ENCODE measurements at regions not wholly inside any gene's neighbourhood (a gene's known extent, or its start where the extent isn't known, plus 50 kb on each side); places are given as distances from the start of the nearest gene placed in this dataset.
A peak's percentile ranks its signal among the peaks of the same experiment; 100 is the strongest.
"Not testable (repeated sequence)": the region's sequence is repeated elsewhere in the genome, so short reads cannot be mapped to it uniquely, and the experiment has no call there.

DNA sequence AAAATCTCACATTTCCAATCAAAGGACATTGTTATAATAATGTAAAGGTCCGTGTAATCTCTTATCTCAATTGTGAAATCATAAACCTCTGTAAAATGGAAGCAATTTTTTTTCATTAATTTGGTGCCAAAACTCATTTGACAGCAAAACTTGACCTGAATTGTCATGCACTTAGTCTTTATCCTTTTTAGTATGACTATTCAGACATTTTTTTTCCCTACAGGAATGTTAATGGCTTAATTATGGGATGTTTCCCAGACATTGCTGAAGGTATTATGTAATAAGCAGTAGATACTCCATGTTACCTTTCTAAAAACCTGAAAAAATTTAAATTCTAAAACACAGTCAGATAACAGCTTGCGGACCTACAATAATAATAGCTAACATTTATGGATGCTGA is 228.9 kb downstream of the LHFPL1 start:
- Mint-ChIP-seq H3K4me1 (no peaks in the 10 kb centered on the region), H3K4me3 (no peak overlapping the region), H3K27ac (no peak overlapping the region), H3K27me3 (no peaks in the 10 kb centered on the region), H3K36me3 (no peaks in the 10 kb centered on the region), H3K9me3 (peaks cover 0 to 8% (median 0%) of the 10 kb centered on the region in 3 donors)

DNA sequence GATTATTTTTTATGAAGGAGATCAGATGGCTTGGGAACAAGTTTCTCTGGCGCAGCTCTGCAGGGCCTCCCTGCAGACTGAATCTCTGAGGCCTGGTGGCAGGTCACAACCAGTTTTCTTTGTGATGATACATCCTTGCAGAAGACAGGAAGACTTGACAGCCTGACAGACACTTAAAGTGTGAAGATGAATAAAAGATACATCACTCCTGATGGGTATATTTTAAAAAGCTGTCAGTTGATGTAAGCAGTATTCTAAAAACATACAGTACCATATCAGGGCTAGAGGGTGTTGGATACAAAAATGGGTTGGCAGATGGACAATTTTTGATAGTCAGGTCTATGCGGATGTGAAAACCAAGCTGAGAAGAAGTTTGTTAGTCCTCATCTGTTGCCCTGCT is 239.5 kb downstream of the LHFPL1 start:
- Mint-ChIP-seq H3K4me1 (no peaks in the 10 kb centered on the region), H3K4me3 (no peak overlapping the region), H3K9me3 (peaks cover 0 to 2% (median 2%) of the 10 kb centered on the region in 3 donors), H3K36me3 (no peaks in the 10 kb centered on the region), H3K27me3 (no peaks in the 10 kb centered on the region), H3K27ac (no peak overlapping the region)

DNA sequence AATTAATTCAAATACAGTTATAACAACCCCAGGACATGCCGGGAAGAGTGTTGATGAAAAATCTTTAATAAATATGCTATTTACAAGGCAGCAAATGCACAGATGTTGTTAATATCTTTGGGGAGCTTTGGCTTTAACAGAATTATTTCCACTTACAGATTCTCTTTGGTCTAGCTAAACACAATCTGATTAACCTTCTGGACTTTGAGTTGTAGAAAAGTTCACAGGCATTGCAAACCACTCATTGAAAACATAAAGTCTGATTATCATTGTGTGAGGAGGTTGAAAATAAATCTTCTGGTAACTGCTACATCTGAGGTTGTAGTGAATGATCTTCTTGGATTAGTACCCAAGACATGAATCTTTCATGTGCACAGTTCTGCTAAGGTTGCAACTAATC is 255.6 kb downstream of the LHFPL1 start:
- Mint-ChIP-seq H3K36me3 (no peaks in the 10 kb centered on the region), H3K9me3 (no peaks in the 10 kb centered on the region), H3K4me3 (no peak overlapping the region), H3K4me1 (no peaks in the 10 kb centered on the region), H3K27me3 (no peaks in the 10 kb centered on the region), H3K27ac (no peak overlapping the region)

DNA sequence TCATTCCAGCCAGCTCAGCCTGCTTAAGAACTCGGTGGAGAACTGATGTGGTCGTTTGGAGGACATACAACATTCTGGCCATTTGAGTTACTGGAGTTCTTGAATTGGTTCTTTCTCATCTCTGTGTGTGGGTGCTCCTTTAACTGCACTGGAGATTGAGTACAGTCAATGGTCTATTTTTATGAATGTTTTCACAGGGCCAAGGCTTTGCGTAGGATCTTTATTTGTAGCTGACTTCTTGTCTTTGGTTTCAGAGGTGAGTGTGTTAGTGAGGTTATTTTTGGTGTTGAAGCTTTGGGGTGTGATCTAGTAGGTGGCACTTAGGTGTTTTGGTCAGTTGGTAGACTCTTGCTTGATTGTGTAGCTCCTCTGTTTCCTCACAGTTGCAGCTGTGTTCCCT is 288.4 kb downstream of the LHFPL1 start:
- no peak overlapping the region for H3K27ac Mint-ChIP-seq
- H3K27me3 Mint-ChIP-seq, result no peaks in the 10 kb centered on the region
- peaks cover 0 to 4% (median 0%) of the 10 kb centered on the region in 3 donors for H3K9me3 Mint-ChIP-seq
- no peak overlapping the region for H3K4me3 Mint-ChIP-seq
- H3K36me3 Mint-ChIP-seq, result no peaks in the 10 kb centered on the region
- no peaks in the 10 kb centered on the region for H3K4me1 Mint-ChIP-seq

DNA sequence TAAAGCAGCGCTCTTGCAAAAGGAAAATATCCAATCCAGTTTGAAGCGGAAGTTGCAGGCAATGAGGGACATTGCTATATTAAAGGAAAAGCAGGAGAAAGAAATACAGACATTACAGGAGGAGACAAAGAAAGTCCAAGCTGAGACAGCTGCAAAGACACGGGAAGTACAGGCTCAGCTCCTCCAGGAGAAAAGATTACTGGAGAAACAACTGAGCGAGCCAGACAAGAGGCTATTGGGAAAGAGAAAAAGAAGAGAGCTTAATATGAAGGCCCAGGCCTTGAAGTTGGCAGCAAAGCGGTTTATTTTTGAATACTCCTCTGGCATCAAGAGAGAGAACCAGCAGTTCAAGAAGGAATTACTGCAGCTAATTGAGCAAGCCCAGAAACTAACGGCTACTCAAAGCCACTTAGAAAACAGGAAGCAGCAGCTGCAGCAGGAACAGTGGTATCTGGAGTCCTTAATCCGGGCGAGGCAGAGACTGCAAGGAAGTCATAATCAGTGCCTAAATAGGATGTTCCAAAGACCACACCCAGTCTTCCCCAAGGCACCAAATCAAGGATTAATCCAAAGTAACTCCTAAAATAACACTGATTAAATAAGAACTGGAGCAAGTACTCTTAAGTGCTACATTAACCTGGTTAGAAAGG is 298.0 kb downstream of the LHFPL1 start:
- not testable (repeated sequence) for H3K9me3 Mint-ChIP-seq, H3K27me3 Mint-ChIP-seq, H3K36me3 Mint-ChIP-seq, H3K27ac Mint-ChIP-seq, H3K4me1 Mint-ChIP-seq, H3K4me3 Mint-ChIP-seq

DNA sequence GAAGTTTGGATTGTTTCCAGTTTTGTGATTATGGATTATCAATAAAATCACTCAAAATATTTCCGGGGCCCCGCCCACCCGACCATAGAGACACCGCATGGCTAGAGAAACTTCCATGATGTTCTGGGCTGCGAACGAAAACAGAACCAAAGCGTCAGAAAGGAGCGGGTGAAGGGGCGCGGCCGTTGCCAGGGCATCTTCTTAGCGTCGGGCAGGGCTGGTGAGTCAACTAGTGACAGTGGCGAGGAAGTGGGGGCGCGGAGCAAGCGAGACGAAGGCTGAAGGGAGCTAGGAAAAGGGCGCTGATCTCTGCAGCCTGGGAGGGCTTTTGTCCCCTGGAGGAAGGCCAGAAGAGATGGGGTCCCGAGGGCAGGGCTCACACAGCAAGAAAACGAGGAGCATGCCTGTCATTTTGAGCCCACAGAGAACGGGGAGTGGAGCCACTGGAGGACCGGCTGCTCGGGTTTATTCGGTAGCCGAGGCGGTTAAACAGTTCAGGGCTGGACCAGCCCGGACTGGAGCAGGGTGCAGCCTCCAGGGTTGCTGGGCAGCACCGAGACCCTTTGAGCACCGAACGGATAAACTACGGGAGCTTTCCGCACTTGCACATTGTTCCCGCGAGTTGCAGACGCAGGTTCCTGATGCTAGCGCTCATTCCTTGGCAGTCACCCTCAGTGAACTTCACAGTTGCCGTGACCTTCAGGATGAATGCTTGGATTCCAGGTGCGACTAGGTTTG is 298.1 kb upstream of the TRPC5 start:
- Mint-ChIP-seq H3K36me3 (peaks cover 2% of the 10 kb centered on the region), H3K4me1 (no peaks in the 10 kb centered on the region), H3K4me3 (no peak overlapping the region), H3K9me3 (peaks cover 2 to 7% (median 4%) of the 10 kb centered on the region in 3 donors), H3K27ac (peak overlapping the region in 2 of 3 donors; percentile 76 to 82), H3K27me3 (peaks cover 3% of the 10 kb centered on the region)

DNA sequence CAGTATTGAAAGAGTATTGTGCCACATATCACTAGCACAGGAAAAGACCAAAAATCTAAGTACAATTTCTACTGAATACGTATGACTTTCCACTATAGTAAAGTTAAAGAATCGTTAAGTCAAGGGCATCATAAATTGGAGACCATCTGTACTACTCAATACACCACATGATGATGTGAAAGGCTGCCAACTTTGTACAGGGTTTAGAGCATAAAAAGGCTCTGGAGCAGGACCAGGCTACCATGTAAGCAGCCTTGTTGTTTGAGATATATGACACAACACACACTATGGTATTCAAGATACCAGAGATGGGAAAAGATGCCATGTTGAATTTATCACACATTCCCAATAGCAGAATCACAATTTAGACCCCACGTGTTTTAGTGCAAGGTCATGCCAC is 294.9 kb upstream of the TRPC5 start:
- H3K27me3 Mint-ChIP-seq, result peaks cover 3% of the 10 kb centered on the region
- no peaks in the 10 kb centered on the region for H3K4me1 Mint-ChIP-seq
- H3K27ac Mint-ChIP-seq, result no peak overlapping the region
- H3K4me3 Mint-ChIP-seq, result no peak overlapping the region
- peaks cover 2% of the 10 kb centered on the region for H3K36me3 Mint-ChIP-seq
- peaks cover 2 to 7% (median 4%) of the 10 kb centered on the region in 3 donors for H3K9me3 Mint-ChIP-seq

DNA sequence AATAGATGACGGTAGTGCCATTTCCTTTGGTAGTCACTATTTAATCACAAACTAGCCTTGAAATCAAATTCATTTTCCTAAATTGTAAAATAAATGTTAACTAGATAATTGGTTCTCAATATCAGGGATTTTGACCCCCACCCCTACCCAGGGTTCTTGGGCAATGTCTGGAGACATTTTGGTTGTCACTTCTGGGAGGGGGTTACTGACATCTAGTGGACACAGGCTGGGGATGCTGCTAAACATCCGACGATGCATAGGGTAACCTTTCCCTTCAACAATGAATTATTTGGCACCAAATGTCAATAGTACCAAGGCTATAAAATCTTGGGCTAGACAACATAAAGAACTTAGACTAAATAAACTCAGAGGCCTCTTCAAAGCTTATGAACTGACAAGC is 285.8 kb upstream of the TRPC5 start:
- no peaks in the 10 kb centered on the region for H3K27me3 Mint-ChIP-seq
- H3K4me3 Mint-ChIP-seq, result no peak overlapping the region
- H3K9me3 Mint-ChIP-seq, result no peaks in the 10 kb centered on the region
- no peak overlapping the region for H3K27ac Mint-ChIP-seq
- H3K36me3 Mint-ChIP-seq, result no peaks in the 10 kb centered on the region
- H3K4me1 Mint-ChIP-seq, result no peaks in the 10 kb centered on the region

DNA sequence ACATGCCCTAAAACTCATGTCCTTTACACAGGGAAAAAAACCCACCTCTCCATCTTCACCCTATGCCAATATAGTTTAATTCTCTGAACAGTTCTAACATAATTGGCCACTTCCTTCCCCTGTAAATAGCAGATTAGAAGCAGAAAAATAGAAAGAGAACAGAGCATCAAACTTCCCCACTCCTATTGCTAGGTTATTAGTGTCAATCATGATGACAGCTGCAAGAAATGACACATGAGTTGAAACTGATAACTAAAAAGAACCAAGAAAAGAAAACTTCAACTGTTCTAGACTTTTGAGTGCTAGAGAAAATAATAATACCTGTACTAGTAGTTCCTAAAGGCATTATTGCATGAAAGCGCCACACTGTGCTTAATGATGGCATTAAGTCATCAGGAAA is 284.5 kb upstream of the TRPC5 start:
- H3K4me1 Mint-ChIP-seq, result no peaks in the 10 kb centered on the region
- no peak overlapping the region for H3K4me3 Mint-ChIP-seq
- H3K9me3 Mint-ChIP-seq, result peaks cover 0 to 3% (median 0%) of the 10 kb centered on the region in 3 donors
- no peaks in the 10 kb centered on the region for H3K36me3 Mint-ChIP-seq
- no peaks in the 10 kb centered on the region for H3K27me3 Mint-ChIP-seq
- H3K27ac Mint-ChIP-seq, result no peak overlapping the region

DNA sequence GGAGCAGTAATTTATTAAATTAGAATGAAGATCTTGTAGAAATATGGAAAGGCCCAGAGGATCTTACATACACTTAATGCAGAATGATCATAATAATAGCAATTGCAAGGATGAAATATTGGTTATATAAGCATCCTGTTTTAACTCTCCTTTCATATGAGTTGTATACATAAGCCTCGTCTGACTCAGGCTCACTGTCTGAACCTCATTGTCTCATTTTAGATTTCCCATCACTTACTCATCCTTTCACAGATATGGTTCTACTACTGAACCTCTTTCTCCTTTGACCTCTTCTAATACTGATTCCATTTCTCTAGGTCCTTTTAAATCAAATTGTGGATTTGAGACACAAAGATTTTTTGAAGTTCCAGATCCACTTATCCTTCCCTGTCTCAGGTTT is 277.3 kb upstream of the TRPC5 start:
- Mint-ChIP-seq H3K4me3 (no peak overlapping the region), H3K4me1 (no peaks in the 10 kb centered on the region), H3K27ac (no peak overlapping the region), H3K36me3 (no peaks in the 10 kb centered on the region), H3K27me3 (no peaks in the 10 kb centered on the region), H3K9me3 (peaks cover 0 to 4% (median 2%) of the 10 kb centered on the region in 3 donors)

DNA sequence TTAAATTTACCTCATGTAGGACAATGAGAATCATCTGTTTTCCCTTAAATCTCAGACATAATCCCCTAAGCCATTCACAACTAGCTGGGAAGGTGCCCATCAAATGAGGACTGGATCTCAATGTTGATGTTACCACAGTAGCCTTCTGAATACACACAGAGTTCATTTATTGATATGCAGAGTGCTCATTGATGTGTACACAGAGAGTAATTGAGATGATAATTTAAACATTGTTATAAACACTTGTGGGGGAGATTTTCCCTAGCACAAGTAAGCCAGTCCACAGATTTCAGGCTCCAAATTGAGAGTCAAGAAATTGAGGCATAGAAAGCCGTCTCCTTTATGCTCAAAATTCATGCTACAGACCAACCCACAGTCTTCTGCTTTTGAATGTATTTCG is 273.4 kb upstream of the TRPC5 start:
- Mint-ChIP-seq H3K9me3 (peaks cover 0 to 2% (median 2%) of the 10 kb centered on the region in 3 donors), H3K36me3 (no peaks in the 10 kb centered on the region), H3K27ac (no peak overlapping the region), H3K4me3 (no peak overlapping the region), H3K27me3 (no peaks in the 10 kb centered on the region), H3K4me1 (no peaks in the 10 kb centered on the region)

DNA sequence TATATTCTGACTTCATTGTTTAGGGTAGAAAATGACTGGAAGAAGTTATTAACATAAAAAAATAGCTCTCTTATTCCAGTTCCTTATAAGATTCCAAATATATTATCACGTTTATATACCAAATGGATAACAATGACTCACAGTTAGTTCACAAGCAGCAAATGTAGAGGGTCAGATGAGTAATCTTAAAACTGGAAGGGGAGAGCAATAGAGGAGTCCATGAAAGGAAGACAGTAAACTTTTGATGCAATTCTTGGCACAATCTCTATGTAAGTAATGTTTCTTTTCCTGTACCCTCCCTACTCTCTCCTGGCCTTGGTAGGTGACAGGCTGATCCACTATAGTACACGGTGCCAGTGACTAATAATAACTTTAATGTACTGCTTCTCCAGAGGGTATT is 259.0 kb upstream of the TRPC5 start:
- H3K4me1 Mint-ChIP-seq, result no peaks in the 10 kb centered on the region
- no peak overlapping the region for H3K27ac Mint-ChIP-seq
- H3K27me3 Mint-ChIP-seq, result no peaks in the 10 kb centered on the region
- no peaks in the 10 kb centered on the region for H3K36me3 Mint-ChIP-seq
- peaks cover 3 to 7% (median 5%) of the 10 kb centered on the region in 3 donors for H3K9me3 Mint-ChIP-seq
- no peak overlapping the region for H3K4me3 Mint-ChIP-seq

DNA sequence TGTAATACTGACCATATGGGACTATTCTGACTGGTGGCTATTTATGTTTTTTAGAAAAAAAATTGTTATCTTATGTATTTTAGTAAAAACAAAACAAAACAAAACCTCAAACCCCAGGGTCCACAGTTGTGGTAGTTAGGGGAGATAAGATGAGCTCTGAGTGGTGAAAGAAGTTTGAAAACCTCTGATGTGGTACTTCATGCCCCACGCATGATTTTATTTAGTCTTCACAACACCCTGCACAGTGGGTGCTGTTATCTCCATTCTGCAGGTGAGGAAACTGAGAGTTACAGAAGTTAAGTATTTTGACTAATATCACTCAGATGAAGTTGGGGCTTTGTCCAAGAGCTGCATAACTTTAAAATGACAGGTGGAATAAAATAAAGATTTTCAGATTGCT is 230.6 kb upstream of the TRPC5 start:
- H3K36me3 Mint-ChIP-seq, result no peaks in the 10 kb centered on the region
- H3K9me3 Mint-ChIP-seq, result no peaks in the 10 kb centered on the region
- H3K27me3 Mint-ChIP-seq, result peaks cover 2% of the 10 kb centered on the region
- no peaks in the 10 kb centered on the region for H3K4me1 Mint-ChIP-seq
- no peak overlapping the region for H3K27ac Mint-ChIP-seq
- H3K4me3 Mint-ChIP-seq, result no peak overlapping the region

DNA sequence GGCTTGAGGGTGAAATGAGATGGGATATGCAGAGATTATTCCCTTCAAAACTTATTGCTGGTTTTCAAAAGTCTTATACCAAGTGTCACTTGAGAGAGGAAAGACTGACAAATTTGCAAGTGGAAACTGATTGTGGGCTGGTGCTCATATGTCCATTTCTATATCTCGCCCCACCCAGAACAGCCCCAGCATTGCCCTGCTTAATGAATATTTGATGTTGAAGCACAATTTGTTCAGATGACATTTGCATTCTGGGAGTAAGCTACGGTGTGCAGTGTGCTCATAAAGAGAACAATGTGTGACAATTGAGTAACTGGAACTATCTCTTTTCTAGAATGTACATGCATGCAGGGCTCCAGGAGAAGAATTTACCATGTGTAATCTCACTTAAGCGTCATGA is 223.5 kb upstream of the TRPC5 start:
- Mint-ChIP-seq H3K9me3 (peaks cover 0 to 2% (median 0%) of the 10 kb centered on the region in 3 donors), H3K4me3 (no peak overlapping the region), H3K27ac (no peak overlapping the region), H3K27me3 (peaks cover 3% of the 10 kb centered on the region), H3K4me1 (no peaks in the 10 kb centered on the region), H3K36me3 (no peaks in the 10 kb centered on the region)

DNA sequence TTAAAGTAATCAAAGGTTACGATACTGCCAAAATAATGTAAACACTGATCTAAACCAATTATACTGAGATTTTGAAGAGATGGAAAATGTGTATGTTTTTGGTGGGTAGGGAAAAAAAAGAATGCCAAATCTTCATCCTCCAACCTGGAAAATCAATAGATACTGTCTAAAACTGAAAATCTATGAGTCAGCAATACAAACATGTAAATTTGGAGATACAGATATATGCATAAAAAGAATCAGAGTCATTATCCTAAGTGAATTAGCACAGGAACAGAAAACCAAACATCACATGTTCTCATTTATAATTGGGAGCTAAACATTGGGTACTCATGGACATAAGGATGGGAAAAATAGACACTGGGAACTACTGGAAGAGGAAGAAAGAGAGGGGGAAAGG is 197.4 kb upstream of the TRPC5 start:
- Mint-ChIP-seq H3K9me3 (peaks cover 0 to 1% (median 0%) of the 10 kb centered on the region in 3 donors), H3K27me3 (no peaks in the 10 kb centered on the region), H3K4me3 (no peak overlapping the region), H3K36me3 (no peaks in the 10 kb centered on the region), H3K4me1 (no peaks in the 10 kb centered on the region), H3K27ac (no peak overlapping the region)

DNA sequence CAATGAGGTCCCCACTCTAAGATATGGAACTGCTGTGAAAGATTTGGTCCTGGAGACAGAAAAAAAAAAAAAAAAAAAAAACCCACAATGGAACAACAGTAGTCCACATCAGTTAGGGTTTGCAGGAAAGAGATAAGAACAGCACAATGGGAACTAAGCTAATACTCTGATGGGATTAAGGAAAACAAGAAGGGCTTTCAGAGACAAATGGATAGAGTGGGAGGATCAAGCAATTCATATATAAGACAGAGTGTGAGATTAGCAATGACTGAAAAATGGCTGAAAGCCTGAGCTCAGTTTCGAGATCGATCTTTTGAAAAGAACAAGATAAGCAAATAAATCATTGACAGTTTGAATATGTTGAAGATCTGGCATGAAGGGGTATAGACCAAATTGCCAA is 188.4 kb upstream of the TRPC5 start:
- H3K9me3 Mint-ChIP-seq, result no peaks in the 10 kb centered on the region

More for the DNA sequence above, 188.4 kb upstream of the TRPC5 start:
- H3K27me3 Mint-ChIP-seq, result no peaks in the 10 kb centered on the region
- H3K4me1 Mint-ChIP-seq, result no peaks in the 10 kb centered on the region
- no peak overlapping the region for H3K27ac Mint-ChIP-seq
- H3K4me3 Mint-ChIP-seq, result no peak overlapping the region
- H3K36me3 Mint-ChIP-seq, result peaks cover 1% of the 10 kb centered on the region
